Fibroblast of mammary gland (primary cell): ENCODE measurements at regions not wholly inside any gene's neighbourhood (a gene's known extent, or its start where the extent isn't known, plus 50 kb on each side); places are given as distances from the start of the nearest gene placed in this dataset.
"Not testable (repeated sequence)": the region's sequence is repeated elsewhere in the genome, so short reads cannot be mapped to it uniquely, and the experiment has no call there.

Source experiments
- DNase-seq: peaks from one replicate; pipeline ENCODE4 v3.0.0-alpha.2; 2010; ENCODE audit warnings: low read depth
- H3K4me3 ChIP-seq: 2 replicates; pipeline ENCODE4 v1.5.1; 2011; ENCODE audit warnings: low read depth, mild to moderate bottlenecking, low read length, moderate library complexity; ENCODE audit not compliant: control insufficient read depth

DNA sequence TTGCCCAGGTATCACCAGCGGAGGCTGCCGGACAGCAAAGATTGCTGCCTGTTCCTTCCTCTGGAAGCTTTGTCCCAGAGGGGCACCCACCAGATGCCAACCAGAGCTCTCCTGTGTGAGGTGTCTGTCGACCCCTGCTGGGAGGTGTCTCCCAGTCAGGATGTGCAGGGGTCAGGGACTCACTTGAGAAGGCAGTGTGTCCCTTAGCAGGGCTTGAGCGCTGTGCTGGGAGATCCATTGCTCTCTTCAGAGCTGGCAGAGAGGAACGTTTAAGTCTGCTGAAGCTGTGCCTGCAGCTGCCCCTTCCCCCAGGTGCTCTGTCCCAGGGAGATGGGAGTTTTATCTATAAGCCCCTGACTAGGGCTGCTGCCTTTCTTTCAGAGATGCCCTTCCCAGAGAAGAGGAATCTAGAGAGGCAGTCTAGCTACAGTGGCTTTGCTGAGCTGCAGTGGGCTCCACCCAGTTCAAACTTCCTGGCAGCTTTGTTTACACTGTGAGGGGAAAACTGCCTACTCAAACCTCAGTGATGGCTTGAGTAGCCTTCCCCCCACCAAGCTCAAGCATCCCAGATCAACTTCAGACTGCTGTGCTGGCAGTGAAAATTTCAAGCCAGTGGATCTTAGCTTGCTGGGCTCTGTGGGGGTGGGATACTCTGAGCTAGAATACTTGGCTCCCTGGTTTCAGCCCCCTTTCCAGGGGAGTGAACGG is 325.4 kb downstream of the SPATA31A1 start:
- not testable (repeated sequence) for DNase-seq, H3K4me3 ChIP-seq

DNA sequence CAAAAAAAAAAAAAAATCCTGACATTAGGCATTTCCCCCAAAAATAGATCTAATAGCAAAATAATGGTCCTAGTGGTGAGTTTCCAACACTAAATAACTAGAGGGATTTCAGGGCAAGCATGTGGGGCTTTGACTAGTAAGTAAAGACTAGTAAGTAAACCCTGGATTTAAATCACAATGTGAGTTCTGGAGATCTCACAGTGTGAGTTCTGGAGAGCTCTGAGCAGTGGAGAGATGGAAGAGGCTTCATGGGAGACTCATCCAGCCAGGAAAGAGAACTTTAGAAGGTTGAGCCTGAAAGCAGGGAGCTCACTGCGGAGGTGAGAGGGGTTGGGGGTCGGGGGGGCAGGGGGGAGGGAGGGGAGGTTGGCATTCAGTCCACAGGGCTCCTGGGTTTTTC is 373.4 kb downstream of the SPATA31A1 start:
- not testable (repeated sequence) for H3K4me3 ChIP-seq, DNase-seq

- H3K4me3 ChIP-seq, DNase-seq: not testable (repeated sequence)
Observed at GRCh38 chr9:39744898-39745297, 389.4 kb downstream of the SPATA31A1 start.

DNA sequence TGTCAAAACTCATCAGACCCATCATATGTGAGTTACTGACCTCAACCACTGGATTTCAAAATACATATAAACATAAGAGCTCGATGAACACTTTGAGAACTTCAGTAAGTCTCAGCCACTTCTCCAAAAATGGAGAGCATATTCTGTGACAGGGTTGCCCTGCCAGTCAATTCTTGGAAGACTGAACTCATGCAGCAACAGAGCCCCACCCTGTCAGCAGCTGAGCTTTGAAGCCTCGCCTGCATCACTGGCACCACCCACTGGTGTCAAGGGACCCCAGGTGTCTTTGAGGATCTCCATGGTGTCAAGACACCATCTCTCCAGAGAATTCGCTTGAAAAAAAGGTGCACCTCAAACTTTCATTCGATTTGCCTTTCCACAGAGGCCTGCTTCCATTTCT is 420.1 kb downstream of the SPATA31A1 start:
- DNase-seq, H3K4me3 ChIP-seq: not testable (repeated sequence)

GRCh38 chr9:39791356-39791755 is 435.9 kb downstream of the SPATA31A1 start:
- not testable (repeated sequence) for DNase-seq
- H3K4me3 ChIP-seq = peak overlapping the region; percentile 32

DNA sequence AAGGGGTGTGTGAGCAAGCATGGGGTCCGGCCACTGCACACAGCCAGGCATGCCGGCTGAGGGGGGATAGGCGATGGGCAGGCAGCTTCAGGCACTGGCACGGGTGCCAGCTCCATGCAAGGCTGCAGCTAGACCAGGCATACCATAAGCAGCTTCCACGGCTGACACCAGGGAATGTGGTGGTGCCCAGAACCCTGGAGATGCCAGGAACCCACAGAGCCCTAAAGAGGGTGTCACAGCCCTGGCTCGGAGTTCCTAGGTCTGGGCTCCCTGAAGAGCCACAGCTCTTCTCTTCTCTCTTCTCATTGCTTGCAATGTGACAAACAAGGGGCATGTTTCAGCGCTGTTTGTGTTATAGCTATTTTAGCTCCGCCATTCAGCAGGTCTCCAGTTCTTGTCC is 442.5 kb downstream of the SPATA31A1 start:
- not testable (repeated sequence) for DNase-seq, H3K4me3 ChIP-seq

GRCh38 chr9:39799252-39799651 is 443.8 kb downstream of the SPATA31A1 start:
- H3K4me3 ChIP-seq, DNase-seq: not testable (repeated sequence)

GRCh38 chr9:39802561-39802960 is 447.1 kb downstream of the SPATA31A1 start:
- not testable (repeated sequence) for DNase-seq, H3K4me3 ChIP-seq

DNA sequence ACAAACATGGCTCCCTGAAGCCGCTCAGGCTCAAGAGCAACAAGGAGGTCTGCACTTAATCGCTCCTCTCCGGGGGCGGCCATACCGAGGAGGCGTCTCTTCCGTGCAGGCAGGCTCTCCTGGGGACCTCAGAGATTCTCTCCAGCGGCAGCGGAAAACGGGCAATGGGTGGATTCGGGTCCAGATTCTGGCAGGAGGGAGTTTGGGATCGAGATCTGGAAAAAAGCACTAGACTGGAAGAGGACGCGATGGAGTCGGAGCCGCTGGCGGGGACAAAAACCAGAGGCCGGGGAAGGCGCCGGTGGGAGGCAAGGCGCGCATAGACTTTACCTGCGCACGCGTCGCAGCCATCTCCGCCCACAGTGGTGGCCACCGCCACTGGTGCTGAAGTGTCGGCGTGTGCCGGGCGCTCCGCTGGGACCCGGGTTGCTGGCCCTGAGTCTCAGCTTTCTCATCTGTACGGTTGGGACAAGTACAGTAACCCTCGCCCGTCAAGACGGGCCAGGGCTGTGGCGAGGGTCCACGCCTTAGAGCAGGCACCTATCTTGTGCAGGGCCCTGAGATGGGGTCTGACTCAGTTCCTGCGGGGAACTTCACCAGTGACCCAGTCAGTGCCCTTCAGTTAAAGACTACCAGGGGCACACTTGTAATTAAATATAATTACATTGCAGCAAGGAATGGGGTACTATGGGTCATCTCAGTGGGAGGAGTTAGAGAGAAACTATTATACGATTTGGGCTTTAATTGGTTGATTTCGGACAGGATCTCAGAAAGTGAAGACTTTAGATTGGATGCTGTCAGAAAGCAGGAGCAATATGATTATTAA is 454.1 kb downstream of the SPATA31A1 start:
- peak overlapping the region; percentile 53 for H3K4me3 ChIP-seq
- peak; percentile 20 for DNase-seq

DNA sequence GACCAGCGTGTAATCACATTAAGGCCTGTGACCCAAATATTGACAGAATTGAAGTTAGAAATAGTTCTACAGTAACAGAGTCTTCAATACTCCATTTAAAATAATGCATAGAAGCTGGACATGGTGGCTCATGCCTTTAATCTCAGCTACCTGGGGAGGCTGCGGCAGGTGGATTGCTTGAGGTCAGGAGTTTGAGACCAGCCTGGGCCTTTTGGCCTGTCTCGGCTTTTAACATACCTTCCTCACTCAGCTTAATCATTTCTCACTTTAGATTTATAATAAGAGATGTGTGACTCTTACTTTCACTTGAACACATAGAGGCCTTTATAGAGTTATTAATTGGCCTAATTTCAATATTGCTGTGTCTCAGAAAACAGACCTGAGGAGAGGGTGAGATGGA is 454.9 kb downstream of the SPATA31A1 start:
- DNase-seq, H3K4me3 ChIP-seq: not testable (repeated sequence)

- H3K4me3 ChIP-seq, DNase-seq: not testable (repeated sequence)
Observed at GRCh38 chr9:39811615-39812014, 456.1 kb downstream of the SPATA31A1 start.

- DNase-seq = not testable (repeated sequence)
Observed at GRCh38 chr9:39828457-39828856, 473.0 kb downstream of the SPATA31A1 start.

More at GRCh38 chr9:39828457-39828856, 473.0 kb downstream of the SPATA31A1 start:
- H3K4me3 ChIP-seq = not testable (repeated sequence)
